ENCODE measurements at regions not wholly inside any gene's neighbourhood (a gene's known extent, or its start where the extent isn't known, plus 50 kb on each side); places are given as distances from the start of the nearest gene placed in this dataset.

DNA sequence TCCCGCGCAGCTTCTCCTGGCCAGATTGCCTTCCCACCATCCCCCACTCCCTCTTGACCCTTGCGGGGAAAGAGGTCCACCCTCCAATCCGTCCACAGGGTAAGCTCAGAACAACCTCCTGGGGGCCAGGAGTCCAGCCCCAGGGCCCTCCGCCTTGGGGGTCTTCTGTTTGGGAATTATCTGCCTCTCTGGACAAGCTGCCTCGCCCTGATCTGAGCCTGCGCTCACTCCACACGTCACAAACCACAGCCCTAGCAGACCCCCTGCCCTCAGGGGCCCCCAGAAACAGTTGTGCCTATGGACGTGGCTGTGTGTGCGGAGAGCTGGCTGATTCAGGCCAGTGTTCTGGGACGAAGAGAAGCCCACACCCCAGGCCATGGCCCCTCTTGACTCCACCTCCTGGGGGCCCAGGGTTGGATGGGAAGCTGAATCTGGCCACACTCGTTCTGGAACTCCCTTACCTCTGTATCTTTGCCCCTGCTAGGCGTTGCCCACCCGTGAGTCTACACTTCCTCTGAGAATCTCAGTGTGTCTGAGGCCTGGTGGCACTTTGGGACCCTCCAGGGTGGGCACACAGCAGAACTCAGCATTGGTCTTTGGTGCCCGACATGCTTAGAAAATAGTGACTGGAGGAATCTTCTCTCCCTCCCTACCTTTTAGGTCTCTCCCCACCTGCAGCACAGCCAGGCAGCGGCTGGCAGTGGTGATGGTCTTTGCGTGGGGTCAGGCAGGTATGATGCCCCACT, 119.9 kb upstream of the SMURF2 start:
- TF ChIP-seq, protein P1, sequence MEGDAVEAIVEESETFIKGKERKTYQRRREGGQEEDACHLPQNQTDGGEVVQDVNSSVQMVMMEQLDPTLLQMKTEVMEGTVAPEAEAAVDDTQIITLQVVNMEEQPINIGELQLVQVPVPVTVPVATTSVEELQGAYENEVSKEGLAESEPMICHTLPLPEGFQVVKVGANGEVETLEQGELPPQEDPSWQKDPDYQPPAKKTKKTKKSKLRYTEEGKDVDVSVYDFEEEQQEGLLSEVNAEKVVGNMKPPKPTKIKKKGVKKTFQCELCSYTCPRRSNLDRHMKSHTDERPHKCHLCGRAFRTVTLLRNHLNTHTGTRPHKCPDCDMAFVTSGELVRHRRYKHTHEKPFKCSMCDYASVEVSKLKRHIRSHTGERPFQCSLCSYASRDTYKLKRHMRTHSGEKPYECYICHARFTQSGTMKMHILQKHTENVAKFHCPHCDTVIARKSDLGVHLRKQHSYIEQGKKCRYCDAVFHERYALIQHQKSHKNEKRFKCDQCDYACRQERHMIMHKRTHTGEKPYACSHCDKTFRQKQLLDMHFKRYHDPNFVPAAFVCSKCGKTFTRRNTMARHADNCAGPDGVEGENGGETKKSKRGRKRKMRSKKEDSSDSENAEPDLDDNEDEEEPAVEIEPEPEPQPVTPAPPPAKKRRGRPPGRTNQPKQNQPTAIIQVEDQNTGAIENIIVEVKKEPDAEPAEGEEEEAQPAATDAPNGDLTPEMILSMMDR (IDR thresholded peaks at IDR 0.05) = no peak
- TF ChIP-seq POLR2A (IDR thresholded peaks at IDR 0.05) (no peak), EP300 (IDR thresholded peaks at IDR 0.05) (no peak), POLR2AphosphoS5 (IDR thresholded peaks at IDR 0.05) (no peak)

Data from gastroesophageal sphincter (tissue), 3 donors.